HG03064 (cell line): ENCODE measurements at regions not wholly inside any gene's neighbourhood (a gene's known extent, or its start where the extent isn't known, plus 50 kb on each side); places are given as distances from the start of the nearest gene placed in this dataset.
"Not testable (repeated sequence)": the region's sequence is repeated elsewhere in the genome, so short reads cannot be mapped to it uniquely, and the experiment has no call there.

Experiments used
- ATAC-seq: cut with Tn5 transposase; IDR thresholded peaks from one replicate; pipeline ENCODE4 v1.9.1; 2021; ENCODE audit warnings: low read depth; ENCODE audit not compliant: unreplicated experiment

DNA sequence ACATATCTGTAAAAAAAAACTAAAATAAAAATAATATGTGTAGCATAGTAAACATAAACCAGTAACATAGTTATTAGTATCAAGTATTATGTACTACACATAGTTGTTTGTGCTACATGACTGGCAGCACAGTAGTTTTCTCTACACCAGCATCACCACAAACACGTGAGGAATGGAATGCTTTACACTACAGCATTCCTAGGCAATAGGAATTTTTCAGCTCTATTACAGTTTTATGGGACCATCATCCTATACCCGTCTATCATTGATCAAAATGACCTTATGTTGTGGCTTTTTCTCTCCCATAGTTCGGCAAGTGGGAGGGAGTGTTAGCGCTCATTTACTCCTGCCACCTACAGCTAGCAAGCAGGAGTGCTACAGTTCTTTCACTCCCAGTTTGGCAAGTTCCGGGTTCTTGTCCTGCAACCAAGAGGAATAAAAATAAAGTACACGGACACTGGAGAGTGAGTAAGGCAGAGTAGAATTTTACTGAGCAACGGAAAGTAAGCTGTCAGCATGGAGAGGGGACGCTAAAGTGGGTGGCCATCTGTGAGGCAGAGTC, 196.8 kb upstream of the HSF2 start:
- no peak for ATAC-seq

DNA sequence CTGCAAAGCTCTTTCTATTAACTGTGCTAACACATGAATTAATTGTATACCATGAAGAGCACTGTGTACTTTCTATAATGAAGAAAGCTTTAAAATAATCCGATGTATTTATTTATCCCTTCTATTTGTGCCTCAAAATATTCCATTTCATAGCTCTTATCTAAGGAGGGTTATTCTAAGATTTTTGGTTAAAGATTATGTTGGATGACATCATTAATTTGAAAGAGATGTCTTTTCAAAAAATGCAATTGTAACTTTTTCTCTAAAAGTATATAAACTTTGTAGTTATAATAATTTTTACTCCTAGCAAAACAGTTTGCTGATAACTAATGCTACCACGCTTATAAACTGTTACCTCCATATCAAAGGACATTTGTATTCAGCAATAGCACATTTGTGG, 192.4 kb upstream of the HSF2 start:
- no peak for ATAC-seq

DNA sequence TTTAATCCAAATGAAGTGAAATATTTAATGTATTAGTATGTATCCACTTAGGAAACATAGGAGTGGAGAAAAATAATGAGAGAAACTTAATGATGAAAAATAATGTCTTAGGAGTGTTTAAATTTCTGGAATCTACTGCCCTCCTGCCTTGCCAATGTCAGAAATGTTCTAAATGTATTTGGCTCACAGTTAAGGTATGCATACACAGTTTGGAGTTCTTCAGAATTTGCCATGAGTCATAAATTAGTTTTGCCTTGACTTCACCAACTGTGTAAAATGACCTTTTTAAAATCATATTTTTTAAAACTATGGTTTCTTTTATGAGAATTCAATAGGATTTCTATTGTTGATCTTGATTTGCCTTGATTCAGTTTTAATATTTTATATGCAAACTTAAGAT, 191.7 kb upstream of the HSF2 start:
- ATAC-seq = no peak

DNA sequence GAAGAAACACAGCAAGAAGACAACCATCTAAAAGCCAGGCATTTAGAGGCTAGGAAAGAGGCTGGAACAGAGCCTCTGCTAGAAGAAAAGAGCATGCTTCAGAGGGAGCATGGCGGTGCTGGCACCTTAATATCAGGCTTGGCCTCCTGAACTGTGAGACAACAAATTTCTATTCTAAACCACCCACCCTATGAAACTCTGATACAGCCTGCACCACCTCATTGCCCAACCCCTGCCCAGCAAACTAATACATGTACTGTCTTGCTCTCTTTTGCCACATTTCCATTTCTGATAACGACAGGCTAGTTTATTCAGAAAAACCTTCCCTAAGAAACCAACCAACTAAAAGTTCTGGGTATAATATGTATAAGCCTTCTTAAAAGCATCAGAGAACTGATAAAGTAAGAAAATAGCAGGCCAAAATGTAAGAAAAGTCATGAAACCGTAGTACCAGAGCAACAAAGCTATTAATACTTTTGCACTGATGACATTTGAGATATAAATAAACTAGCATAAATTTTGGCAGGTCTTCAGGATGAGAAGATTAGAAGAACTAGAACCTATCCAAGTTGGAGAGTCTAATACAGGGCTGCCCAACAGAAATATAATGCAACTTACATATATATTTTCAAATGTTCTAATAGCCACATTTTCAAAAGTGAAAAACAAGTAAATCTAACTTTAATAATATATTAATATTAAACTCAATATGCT, 184.7 kb upstream of the HSF2 start:
- no peak for ATAC-seq

DNA sequence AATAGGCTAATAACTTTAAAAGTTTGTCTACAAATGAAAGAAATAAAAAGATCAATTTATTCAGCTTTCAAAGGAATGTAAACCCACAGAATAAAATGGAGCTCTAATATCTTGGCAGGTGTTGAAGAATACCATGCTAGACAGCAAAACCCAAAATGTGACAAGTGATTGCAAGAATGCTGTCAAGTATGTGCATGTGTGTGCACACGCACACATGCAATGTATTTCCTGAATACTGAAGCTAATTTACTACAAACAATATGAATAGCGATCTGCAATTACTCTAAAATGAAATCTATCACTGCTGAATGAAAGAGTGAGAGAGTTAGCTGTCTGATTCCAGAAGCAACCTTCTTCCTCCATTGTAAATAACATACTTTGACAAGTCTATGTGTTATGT, 179.2 kb upstream of the HSF2 start:
- no peak for ATAC-seq

DNA sequence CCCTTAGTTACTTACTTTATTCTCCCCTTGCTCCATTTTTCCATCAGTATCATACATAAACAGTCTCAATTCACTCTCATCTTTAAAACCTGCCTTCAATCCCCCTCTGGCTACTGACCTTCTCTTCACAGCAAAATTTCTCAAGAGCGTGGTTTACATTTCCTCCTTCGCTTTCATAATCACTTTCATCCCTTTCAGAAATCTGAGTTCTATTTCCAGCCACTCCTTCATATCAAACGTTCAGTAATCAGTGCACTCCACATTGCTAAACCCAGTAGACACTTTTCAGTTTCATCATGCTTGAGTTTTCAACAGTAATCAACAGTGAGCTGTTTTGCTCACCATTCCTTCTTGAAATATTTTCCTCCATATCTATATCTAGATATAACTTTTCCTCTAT, 176.7 kb upstream of the HSF2 start:
- ATAC-seq = no peak

DNA sequence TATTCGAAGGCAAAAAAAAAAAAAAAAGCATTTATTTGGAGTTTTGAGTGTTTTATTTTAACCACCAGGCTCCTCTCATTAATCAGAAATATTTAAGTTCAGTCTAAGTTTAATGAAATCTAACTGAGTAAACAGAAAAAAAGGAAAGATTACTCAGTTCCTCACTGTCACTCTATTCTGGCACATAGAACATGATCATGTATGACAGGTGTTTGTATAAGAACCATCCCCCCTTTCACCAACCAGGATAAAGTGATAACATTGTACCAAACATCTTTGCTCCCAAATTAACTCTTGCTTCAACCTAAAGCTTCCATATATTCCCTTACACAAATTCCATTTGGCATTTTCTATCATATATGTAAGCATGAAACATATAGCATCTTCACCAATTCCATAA, 176.2 kb upstream of the HSF2 start:
- no peak for ATAC-seq

DNA sequence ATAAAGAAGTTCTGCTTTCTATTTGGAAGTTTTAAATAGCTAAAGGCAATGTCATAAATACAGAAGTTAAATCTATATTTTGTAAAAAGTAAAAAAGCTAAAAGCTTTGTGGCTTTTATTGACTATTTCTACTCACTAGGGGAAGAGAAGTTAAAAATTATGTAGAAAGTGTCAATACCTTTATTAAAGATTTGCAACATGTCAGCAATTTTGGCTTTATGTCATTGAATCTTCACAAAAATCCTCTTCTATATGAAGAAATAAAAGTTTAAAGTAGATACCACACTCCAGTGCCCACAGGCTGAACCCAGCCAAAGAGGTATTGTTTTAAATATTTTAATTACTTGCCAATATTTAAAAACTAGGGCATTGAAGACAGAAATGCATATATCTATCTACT, 160.6 kb upstream of the HSF2 start:
- no peak for ATAC-seq

DNA sequence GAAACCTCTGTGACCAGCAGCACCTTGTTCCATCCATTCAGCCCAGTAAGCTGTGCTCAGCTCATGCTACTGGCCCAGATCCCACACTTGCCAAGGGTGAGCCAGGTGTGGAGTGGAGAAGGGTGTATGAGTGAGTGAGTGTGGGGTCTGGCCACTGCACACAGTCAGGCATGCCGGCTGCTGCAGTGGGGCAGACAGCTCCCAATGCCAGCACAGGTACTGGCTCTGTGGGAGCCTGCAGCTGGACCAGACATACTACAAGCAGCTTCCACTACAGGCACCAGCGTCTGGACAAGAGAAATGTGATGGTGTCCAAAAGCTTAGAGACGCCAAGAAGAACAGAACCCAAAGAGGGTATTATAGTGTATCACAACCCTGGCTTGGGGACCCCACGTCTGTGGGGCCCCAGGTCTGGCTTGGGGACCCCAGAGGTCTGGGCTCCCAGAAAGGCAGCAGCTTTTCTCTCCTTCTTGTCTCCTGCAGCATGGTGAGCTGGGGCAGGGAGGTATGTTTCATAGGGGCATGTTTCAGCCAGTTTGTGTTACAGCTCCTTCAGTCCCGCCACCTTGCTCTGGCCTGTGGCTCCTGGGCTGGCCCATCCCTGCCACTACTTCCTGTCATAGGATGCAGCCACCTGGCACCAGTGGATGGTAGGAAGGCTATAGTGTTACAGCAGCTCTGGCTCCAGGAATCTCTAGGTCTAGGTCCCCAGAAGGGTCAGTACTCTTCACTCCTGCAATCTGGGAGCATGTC, 152.4 kb upstream of the HSF2 start:
- no peak for ATAC-seq

DNA sequence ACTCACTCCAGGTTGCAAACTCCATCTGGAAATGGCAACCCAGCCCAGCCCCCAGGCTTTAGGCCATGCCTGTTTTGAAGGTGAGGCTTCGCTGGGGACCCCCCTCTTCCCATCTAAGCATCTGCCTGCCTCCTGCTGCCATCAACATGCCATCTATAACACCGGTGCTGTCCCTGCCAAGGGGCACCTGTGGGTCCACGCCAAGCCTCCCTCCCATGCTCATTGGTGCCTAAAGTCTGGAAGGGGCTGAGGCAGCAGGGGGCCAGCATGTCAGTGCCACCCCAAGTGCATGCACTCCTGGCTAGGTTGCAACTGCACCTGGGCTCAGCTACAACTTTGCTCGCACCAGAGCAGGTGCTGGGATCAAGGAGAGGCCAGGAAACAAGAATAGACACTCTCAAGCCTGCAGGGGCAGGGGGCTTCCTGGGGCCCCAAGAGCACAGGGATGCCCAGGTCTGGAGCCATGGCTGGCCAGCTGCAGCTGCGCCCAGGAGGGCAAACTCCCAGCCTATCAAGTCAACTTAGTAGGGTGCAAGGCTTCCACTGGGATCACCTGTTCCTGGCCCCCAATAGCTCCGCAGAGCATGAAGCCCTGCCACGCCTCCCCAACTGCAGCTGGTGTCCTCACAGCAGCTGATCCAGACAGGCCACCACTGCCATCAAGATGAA, 151.3 kb upstream of the HSF2 start:
- ATAC-seq = no peak

DNA sequence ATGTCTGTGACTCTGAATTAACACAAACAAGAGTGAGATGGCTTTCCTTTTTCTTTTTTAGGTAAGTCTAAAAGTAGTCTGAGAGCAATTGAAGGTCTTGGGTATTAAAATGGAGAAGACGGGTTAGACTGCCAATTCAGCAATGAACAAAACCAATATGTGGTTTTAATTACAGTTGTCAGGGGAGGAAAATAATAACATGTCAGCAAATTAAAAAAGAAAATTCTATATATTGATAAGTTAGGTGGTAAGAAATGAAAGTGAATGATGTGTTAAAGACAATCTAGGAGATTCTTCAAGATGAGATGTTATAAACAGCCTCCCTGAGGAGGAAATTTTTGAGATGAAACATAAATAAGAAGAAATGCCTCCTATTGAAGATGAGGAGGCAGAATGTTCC, 150.6 kb upstream of the HSF2 start:
- no peak for ATAC-seq

DNA sequence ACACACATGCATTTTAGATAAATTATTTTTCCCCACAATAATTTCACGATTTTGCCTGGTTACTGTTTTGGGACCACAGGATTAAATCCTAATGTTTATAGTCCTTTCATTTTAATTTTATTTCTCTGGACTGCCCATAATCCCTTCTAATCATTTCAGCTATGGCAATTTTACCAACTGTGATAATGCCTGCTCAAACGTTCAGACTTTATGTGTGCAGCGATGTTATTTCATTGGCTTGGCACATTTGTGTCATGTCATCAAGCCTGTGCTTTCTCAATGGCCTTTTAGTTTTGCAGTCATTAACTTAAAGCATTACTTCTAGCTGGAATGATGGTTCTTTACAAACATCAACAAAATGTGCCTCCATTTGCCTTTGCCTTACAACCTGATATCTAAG, 140.6 kb upstream of the HSF2 start:
- no peak for ATAC-seq

DNA sequence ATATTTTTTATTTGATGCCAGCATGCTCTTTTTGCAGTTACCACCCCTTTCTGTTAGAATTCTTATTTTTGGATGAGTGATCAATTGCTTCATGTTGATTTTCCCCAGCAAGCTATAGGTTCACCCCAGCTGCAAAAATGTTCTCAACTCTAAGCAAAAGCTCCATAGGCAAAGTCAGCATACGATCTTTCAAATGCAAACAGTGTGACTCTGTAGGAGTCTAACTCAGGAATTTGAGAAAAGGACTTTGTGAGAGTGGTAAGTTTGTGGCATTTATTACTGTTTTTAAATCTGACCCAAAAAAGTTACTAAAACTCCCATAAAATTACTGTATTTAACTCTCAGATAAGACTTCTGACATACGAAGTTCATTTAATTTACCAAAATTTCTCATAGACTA, 134.9 kb upstream of the HSF2 start:
- ATAC-seq = no peak

DNA sequence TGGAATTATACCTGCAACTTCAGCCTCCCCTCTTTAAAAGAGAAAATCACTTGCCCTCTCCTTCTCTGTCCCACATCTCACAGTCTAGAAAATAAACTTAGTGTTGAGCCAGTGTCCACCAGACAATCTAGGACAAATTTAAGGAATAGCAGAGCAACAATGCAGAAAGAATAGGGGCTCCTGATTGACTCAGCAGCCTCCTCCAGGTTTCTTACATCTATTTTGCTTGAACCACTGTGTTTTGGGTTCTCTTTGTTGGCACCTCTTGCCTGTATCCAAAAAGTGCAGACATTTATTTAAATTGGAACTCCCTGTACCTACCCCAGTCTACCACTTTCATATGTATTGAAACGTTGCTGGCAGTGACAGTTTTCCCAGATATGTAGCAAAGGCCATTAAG, 133.7 kb upstream of the HSF2 start:
- no peak for ATAC-seq

DNA sequence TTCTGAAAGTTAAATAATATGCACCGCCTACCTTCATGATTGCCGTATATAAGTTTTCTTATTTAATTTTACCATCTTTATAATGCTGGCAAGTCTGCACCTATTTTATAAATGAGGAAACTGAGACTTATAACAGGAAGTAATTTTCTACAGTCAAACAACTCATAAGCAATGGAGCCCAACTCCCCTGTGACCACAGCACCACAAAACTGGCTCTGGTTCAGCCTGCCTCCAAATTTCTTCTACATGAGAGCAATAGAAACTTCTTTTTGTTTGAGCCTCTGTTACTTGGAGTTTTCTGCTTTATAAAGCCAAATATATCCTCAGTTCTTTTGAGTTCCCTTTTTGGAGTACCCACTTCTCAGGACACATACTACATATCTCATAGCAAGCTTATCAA, 131.1 kb upstream of the HSF2 start:
- no peak for ATAC-seq

DNA sequence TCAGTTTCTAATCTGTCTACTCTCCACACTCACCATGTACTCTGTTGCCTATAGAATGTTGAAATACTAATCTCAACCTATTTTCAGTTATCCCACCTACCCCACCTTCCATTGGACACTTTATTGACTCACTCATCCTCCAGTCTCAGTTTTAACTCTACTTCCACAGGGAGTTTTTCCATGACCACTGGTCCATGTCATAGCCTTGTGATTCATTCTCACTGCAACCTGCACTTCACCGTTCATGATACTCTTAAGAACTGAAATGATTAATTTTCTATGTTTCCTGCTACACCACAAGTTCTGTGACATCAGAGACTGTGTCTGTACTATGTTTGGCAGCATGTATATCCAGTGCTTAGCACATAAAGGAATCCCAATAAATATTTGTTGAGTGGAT, 122.8 kb upstream of the HSF2 start:
- no peak for ATAC-seq

DNA sequence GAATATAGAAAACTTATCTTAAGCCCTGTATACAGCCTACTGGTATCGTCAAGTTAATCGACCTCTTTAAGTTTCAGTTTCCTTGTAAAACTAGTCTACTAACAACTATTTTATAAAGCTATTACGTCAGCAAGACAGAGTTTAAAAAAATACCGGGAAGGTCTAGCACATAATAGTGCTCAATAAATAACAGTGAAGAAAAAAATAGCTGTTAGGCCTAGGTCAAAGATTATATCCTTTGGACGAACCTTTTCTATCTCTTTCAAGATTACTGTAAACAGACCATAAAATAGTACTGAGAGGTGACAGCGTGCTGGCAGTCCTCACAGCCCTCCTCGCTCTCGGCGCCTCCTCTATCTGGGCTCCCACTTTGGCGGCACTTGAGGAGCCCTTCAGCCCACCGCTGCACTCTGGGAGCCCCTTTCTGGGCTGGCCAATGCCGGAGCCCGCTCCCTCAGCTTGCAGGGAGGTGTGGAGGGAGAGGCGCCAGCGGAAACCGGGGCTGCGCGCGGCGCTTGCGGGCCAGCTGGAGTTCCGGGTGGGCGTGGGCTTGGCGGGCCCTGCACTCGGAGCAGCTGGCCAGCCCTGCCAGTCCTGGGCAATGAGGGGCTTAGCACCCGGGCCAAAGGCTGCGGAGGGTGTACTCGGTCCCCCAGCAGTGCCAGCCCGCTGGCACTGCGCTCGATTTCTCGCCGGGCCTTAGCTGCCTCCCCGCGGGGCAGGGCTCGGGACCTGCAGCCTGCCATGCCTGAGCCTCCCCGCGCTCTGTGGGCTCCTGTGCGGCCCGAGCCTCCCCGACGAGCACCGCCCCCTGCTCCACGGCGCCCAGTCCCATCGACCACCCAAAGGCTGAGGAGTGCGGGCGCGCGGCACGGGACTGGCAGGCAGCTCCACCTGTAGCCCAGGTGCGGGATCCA, 119.1 kb upstream of the HSF2 start:
- ATAC-seq = not testable (repeated sequence)

DNA sequence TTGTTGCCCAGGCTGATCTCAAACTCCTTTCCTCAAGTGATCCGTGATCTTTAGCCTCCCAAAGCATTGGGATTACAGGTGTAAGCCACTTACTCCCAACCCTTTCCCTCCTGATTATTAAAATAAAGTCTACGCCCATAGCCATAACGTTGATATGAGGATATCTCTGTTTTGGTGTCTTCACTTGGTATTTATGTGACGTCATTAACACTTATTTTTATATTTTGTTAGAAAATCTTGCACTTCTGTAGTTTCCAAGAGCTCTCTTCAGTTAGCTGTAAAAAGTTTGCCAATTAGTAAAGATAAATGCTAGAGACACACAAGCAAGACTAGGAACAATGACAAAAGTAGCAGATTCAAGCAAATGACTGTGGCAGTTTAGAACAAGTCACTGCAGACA, 115.6 kb upstream of the HSF2 start:
- no peak for ATAC-seq

DNA sequence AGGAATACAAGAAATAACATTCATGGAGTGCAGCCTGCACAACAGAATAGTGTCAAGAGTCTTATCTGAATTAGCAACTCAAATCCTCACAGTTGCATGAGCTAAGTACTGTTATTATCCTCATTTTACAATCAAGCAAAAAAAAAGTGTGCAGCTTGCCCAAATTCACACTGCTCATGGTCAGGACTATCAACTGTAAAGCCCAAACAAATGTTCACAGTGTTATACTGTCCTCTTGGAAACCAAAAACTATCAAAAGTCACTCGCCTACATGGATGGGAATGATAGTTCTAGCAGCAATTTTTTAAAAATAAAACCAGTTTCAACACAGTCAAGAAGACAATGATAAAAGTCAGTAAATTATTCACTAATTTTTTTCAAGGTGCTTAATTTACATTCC, 114.6 kb upstream of the HSF2 start:
- no peak for ATAC-seq

DNA sequence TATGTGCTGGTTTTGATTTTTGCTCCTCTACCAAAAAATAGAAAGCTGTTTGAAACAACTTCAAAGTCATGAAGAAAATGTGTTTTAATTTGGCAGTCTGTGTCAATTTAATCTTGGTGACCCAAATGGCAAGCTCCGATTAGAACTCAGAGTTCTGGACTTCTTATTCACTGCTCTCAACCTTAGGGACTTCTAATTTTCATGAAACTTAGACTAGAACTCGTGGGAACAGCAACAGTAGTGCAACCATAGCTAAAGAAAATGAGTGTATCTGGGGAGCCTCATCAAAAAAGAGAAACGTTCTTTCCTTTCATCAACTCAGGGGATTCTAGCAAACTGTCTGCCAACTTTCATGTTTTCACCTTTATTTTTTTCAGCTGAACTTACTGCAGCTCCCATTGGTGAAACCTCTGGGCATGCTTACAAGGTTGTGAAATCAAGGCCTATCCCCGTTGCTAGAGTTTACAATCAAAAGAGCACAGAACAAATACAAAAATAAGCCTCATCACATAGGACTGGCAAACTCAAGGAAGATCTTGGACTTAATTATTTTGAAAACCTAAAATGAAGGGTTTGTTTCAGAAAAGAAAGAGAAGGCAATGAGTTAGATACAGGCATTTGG, 114.0 kb upstream of the HSF2 start:
- ATAC-seq = no peak
